Endothelial cell (in vitro differentiated cells): ENCODE measurements at regions not wholly inside any gene's neighbourhood (a gene's known extent, or its start where the extent isn't known, plus 50 kb on each side); places are given as distances from the start of the nearest gene placed in this dataset.
A peak's percentile ranks its signal among the peaks of the same experiment; 100 is the strongest.

ENCODE experiments used
- DNase-seq: peaks from one replicate; pipeline ENCODE4 v3.0.0; 2021; ENCODE audit warnings: low spot score
- H3K27ac Mint-ChIP-seq: one replicate; pipeline ENCODE4 v1.8.0; 2021; ENCODE audit warnings: mixed read lengths, inconsistent platforms; ENCODE audit not compliant: unreplicated experiment
- H3K27me3 Mint-ChIP-seq: one replicate; pipeline ENCODE4 v1.8.0; 2021; ENCODE audit warnings: mild to moderate bottlenecking, moderate library complexity, mixed read lengths, inconsistent platforms; ENCODE audit not compliant: unreplicated experiment
- H3K36me3 Mint-ChIP-seq: one replicate; pipeline ENCODE4 v1.8.0; 2021; ENCODE audit warnings: mild to moderate bottlenecking, low read depth, mixed read lengths, inconsistent platforms; ENCODE audit not compliant: unreplicated experiment
- H3K4me1 Mint-ChIP-seq: one replicate; pipeline ENCODE4 v1.8.0; 2021; ENCODE audit warnings: mild to moderate bottlenecking, mixed read lengths, inconsistent platforms; ENCODE audit not compliant: unreplicated experiment
- H3K4me3 Mint-ChIP-seq: one replicate; pipeline ENCODE4 v1.8.0; 2021; ENCODE audit warnings: mild to moderate bottlenecking, mixed read lengths, inconsistent platforms; ENCODE audit not compliant: unreplicated experiment
- H3K9me3 Mint-ChIP-seq: one replicate; pipeline ENCODE4 v1.8.0; 2021; ENCODE audit warnings: mixed read lengths, inconsistent platforms; ENCODE audit not compliant: unreplicated experiment
- CTCF ChIP-seq: fragments of 200-600 bp; sonication (generic); IDR thresholded peaks from one replicate; pipeline ENCODE4 v1.5.0; 2021; ENCODE audit warnings: antibody characterized with exemption; ENCODE audit not compliant: unreplicated experiment

GRCh38 chr21:38188037-38188436 is 68.8 kb upstream of the KCNJ15 start:
- Mint-ChIP-seq H3K4me3 (no peak overlapping the region), H3K27ac (no peak overlapping the region), H3K4me1 (no peaks in the 10 kb centered on the region), H3K36me3 (peaks cover 3% of the 10 kb centered on the region), H3K27me3 (peaks cover 4% of the 10 kb centered on the region), H3K9me3 (no peaks in the 10 kb centered on the region)
- DNase-seq, result no peak
- TF ChIP-seq CTCF, result no peak

- Mint-ChIP-seq H3K4me1 (peaks cover 12% of the 10 kb centered on the region), H3K36me3 (peaks cover 13% of the 10 kb centered on the region), H3K9me3 (no peaks in the 10 kb centered on the region), H3K27ac (peak overlapping the region; percentile 79), H3K27me3 (no peaks in the 10 kb centered on the region), H3K4me3 (no peak overlapping the region)
- no peak for TF ChIP-seq CTCF
- DNase-seq, result no peak
Measured at GRCh38 chr21:38196036-38196435, 60.8 kb upstream of the KCNJ15 start.

- H3K27ac Mint-ChIP-seq, result no peak overlapping the region
- no peaks in the 10 kb centered on the region for H3K9me3 Mint-ChIP-seq
- H3K27me3 Mint-ChIP-seq, result peaks cover under 1% of the 10 kb centered on the region
- no peak for TF ChIP-seq CTCF
- peaks cover 6% of the 10 kb centered on the region for H3K36me3 Mint-ChIP-seq
- H3K4me3 Mint-ChIP-seq, result no peak overlapping the region
- DNase-seq, result no peak
- peaks cover 13% of the 10 kb centered on the region for H3K4me1 Mint-ChIP-seq
Measured at GRCh38 chr21:38202811-38203210, 54.0 kb upstream of the KCNJ15 start.

GRCh38 chr21:38203229-38203628 is 53.6 kb upstream of the KCNJ15 start:
- TF ChIP-seq CTCF, result no peak
- peaks cover 10% of the 10 kb centered on the region for H3K36me3 Mint-ChIP-seq
- H3K4me1 Mint-ChIP-seq, result peaks cover 15% of the 10 kb centered on the region
- peaks cover 2% of the 10 kb centered on the region for H3K27me3 Mint-ChIP-seq
- no peak for DNase-seq
- H3K27ac Mint-ChIP-seq, result no peak overlapping the region
- no peaks in the 10 kb centered on the region for H3K9me3 Mint-ChIP-seq
- no peak overlapping the region for H3K4me3 Mint-ChIP-seq

- H3K4me3 Mint-ChIP-seq, result no peak overlapping the region
- DNase-seq, result no peak
- peaks cover 13% of the 10 kb centered on the region for H3K36me3 Mint-ChIP-seq
- peaks cover 3% of the 10 kb centered on the region for H3K27me3 Mint-ChIP-seq
- no peaks in the 10 kb centered on the region for H3K9me3 Mint-ChIP-seq
- TF ChIP-seq CTCF, result no peak
- peaks cover 16% of the 10 kb centered on the region for H3K4me1 Mint-ChIP-seq
- no peak overlapping the region for H3K27ac Mint-ChIP-seq
Measured at GRCh38 chr21:38205940-38206339, 50.9 kb upstream of the KCNJ15 start.
